MM.1S (cell line): ENCODE measurements at regions not wholly inside any gene's neighbourhood (a gene's known extent, or its start where the extent isn't known, plus 50 kb on each side); places are given as distances from the start of the nearest gene placed in this dataset.

Experiments
- DNase-seq: peaks from one replicate; pipeline ENCODE4 v3.0.0-alpha.2; 2015
- H2AFZ ChIP-seq: fragments of 300-600 bp; sonication (generic); 2 replicates; pipeline ENCODE4 v1.6.0; 2016; ENCODE audit warnings: antibody characterized with exemption, low read length
- H3F3A ChIP-seq: fragments of 300-600 bp; sonication (generic); 2 replicates; pipeline ENCODE4 v1.6.1; 2016; ENCODE audit warnings: mild to moderate bottlenecking, antibody characterized with exemption, low read length, moderate library complexity, mixed read lengths; ENCODE audit not compliant: insufficient read depth
- H3K27ac ChIP-seq: fragments of 300-600 bp; sonication (generic); 2 replicates; pipeline ENCODE4 v1.5.1; 2016; ENCODE audit warnings: mild to moderate bottlenecking, low read length
- H3K27me3 ChIP-seq: fragments of 300-600 bp; sonication (generic); replicated peaks from 2 replicates; pipeline ENCODE4 v1.6.0; 2016; ENCODE audit warnings: low read length; ENCODE audit not compliant: insufficient read depth
- H3K36me3 ChIP-seq: fragments of 300-600 bp; sonication (generic); replicated peaks from 2 replicates; pipeline ENCODE4 v1.6.1; 2016; ENCODE audit warnings: mild to moderate bottlenecking, low read length, mixed read lengths; ENCODE audit not compliant: insufficient read depth
- H3K4me1 ChIP-seq: fragments of 300-600 bp; sonication (generic); 2 replicates; pipeline ENCODE4 v1.6.1; 2016; ENCODE audit warnings: low read length, mixed read lengths
- H3K4me2 ChIP-seq: fragments of 300-600 bp; sonication (generic); 2 replicates; pipeline ENCODE4 v1.6.0; 2016; ENCODE audit warnings: low read depth, low read length
- H3K4me3 ChIP-seq: fragments of 300-600 bp; sonication (generic); 2 replicates; pipeline ENCODE4 v1.5.1; 2016; ENCODE audit warnings: low read length, mixed read lengths
- H3K79me2 ChIP-seq: fragments of 300-600 bp; sonication (generic); 2 replicates; pipeline ENCODE4 v1.6.1; 2016; ENCODE audit warnings: mixed run types, low read length, mixed read lengths
- H3K9ac ChIP-seq: fragments of 300-600 bp; sonication (generic); 2 replicates; pipeline ENCODE4 v1.6.1; 2016; ENCODE audit warnings: low read length, mixed read lengths
- H3K9me2 ChIP-seq: fragments of 300-600 bp; sonication (generic); replicated peaks from 2 replicates; pipeline ENCODE4 v1.6.1; 2016; ENCODE audit warnings: mild to moderate bottlenecking, low read length, mixed read lengths; ENCODE audit not compliant: insufficient read depth
- H3K9me3 ChIP-seq: fragments of 300-600 bp; sonication (generic); replicated peaks from 2 replicates; pipeline ENCODE4 v1.6.1; 2016; ENCODE audit warnings: mild to moderate bottlenecking, low read length, mixed read lengths; ENCODE audit not compliant: insufficient read depth
- H4K20me1 ChIP-seq: fragments of 300-600 bp; sonication (generic); 2 replicates; pipeline ENCODE4 v1.6.1; 2016; ENCODE audit warnings: mild to moderate bottlenecking, low read length, moderate library complexity, mixed read lengths; ENCODE audit not compliant: insufficient read depth
- EZH2 ChIP-seq: fragments of 300-600 bp; sonication (generic); optimal IDR thresholded peaks from 2 replicates; pipeline ENCODE3; 2017; ENCODE audit warnings: low read depth, mild to moderate bottlenecking, antibody characterized with exemption, low read length, mixed read lengths
- EZH2phosphoT487 ChIP-seq: fragments of 300-600 bp; sonication (generic); IDR thresholded peaks from 2 replicates; pipeline ENCODE4 v1.6.1; 2018; ENCODE audit warnings: antibody characterized with exemption, low read length
- TF ChIP-seq, protein P1 (sequence below): fragments of 300-600 bp; sonication (generic); IDR thresholded peaks from 2 replicates; pipeline ENCODE4 v1.5.1; 2016; ENCODE audit warnings: antibody characterized with exemption, low read length, mixed read lengths

DNA sequence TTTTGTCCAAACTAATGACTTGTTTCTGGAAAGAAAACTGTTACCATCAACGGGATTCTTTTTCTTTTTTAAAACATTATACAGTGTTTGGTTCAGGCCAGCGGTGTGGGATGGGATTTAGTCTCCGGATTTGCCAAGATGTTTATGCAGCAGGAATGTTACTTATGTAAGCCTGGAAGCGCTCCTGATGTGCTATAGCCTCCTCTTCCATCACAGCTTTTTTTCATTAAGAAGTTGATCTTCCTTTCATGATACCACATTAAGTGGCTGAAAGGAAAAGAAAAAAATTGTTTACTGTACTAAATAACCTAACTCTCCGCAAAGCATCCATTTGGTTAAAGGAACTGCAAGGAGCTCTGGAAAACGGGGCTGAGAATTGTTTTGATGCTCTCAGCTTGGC is 120.5 kb upstream of the ALDH1A3 start:
- Histone ChIP-seq H3K4me1 (no peaks in the 10 kb centered on the region), H2AFZ (no peak overlapping the region), H3K36me3 (no peaks in the 10 kb centered on the region), H3K79me2 (no peaks in the 10 kb centered on the region), H3K27ac (no peak overlapping the region), H3K4me3 (no peak overlapping the region), H4K20me1 (no peaks in the 10 kb centered on the region), H3K9me3 (no peaks in the 10 kb centered on the region), H3K9ac (no peak overlapping the region), H3K9me2 (no peaks in the 10 kb centered on the region), H3F3A (no peaks in the 10 kb centered on the region), H3K27me3 (no peaks in the 10 kb centered on the region), H3K4me2 (no peak overlapping the region)
- DNase-seq: no peak
- TF ChIP-seq, protein P1, sequence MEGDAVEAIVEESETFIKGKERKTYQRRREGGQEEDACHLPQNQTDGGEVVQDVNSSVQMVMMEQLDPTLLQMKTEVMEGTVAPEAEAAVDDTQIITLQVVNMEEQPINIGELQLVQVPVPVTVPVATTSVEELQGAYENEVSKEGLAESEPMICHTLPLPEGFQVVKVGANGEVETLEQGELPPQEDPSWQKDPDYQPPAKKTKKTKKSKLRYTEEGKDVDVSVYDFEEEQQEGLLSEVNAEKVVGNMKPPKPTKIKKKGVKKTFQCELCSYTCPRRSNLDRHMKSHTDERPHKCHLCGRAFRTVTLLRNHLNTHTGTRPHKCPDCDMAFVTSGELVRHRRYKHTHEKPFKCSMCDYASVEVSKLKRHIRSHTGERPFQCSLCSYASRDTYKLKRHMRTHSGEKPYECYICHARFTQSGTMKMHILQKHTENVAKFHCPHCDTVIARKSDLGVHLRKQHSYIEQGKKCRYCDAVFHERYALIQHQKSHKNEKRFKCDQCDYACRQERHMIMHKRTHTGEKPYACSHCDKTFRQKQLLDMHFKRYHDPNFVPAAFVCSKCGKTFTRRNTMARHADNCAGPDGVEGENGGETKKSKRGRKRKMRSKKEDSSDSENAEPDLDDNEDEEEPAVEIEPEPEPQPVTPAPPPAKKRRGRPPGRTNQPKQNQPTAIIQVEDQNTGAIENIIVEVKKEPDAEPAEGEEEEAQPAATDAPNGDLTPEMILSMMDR: no peak
- no peak for TF ChIP-seq EZH2phosphoT487
- TF ChIP-seq EZH2: no peak

DNA sequence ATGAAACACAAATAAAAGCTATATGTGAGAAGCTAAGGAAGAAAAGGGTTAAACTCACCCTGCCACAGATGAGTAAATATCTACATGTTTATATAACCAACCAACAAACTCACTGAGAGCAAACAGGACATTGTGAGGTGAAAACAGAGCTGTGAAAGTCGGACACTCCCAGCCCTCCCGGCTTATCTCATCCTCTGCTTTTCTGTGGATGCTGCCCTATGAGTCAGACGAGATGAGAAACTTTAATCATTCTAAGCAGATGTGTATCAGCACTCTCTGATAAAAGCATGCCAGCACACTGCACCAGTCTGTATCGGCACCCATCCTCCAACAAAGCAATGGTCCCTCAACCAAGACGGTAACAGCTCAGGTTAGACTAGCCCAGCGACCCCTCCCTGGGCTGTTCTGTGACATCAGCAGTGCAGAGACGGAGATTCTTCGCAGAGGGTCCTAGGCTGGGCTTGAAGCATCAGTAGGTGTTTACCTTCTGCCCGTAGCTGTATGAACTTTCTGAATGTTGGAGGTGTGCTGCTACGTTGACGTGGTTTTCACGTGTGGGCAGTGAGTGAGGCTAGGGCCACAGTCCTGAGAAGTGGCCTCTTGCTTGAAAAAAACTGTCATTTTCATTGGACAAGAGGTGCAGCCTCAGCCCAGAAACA is 119.8 kb upstream of the ALDH1A3 start:
- Histone ChIP-seq H3K36me3 (no peaks in the 10 kb centered on the region), H3K9me3 (no peaks in the 10 kb centered on the region), H3K27me3 (no peaks in the 10 kb centered on the region), H3K4me1 (no peaks in the 10 kb centered on the region), H2AFZ (no peak overlapping the region), H3K9ac (no peak overlapping the region), H4K20me1 (no peaks in the 10 kb centered on the region), H3K4me2 (no peak overlapping the region), H3K79me2 (no peaks in the 10 kb centered on the region), H3F3A (no peaks in the 10 kb centered on the region), H3K27ac (no peak overlapping the region), H3K4me3 (no peak overlapping the region), H3K9me2 (no peaks in the 10 kb centered on the region)
- no peak for DNase-seq
- TF ChIP-seq EZH2phosphoT487 (no peak), EZH2 (no peak)
- TF ChIP-seq, protein P1: no peak

DNA sequence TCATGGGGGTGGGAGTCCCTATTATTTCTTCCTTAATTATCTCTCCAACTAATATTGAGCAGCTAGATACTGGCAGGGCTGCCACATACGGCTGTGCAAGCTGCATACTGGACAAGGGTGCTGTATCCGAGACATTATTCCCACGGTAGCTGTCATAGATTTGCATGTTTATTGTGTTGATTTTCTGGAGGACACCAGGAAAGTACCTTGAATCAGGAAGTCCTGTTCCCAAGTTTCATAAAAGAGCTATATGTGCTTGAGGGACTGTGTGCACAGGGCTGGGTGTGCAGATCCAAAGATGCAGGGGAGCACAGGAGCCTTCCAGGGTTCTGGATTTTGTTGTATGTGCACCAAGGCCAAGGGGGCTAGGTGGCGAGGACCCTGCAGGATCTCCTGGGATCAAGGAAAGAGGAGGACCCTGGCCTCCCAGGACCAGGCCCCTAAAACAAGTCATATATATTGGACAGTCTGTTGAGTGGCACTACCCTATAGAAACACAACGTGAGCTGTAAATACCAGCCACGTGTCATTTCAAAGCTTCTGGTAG is 119.2 kb upstream of the ALDH1A3 start:
- H3K9me3 ChIP-seq: no peaks in the 10 kb centered on the region
- H3F3A ChIP-seq: no peaks in the 10 kb centered on the region

More for the DNA sequence above, 119.2 kb upstream of the ALDH1A3 start:
- no peak overlapping the region for H3K27ac ChIP-seq
- no peaks in the 10 kb centered on the region for H3K36me3 ChIP-seq
- H3K4me1 ChIP-seq: no peaks in the 10 kb centered on the region
- DNase-seq: no peak
- TF ChIP-seq, protein P1: no peak
- no peak for TF ChIP-seq EZH2
- H3K27me3 ChIP-seq: no peaks in the 10 kb centered on the region
- no peaks in the 10 kb centered on the region for H3K9me2 ChIP-seq
- no peak overlapping the region for H3K4me3 ChIP-seq
- no peaks in the 10 kb centered on the region for H4K20me1 ChIP-seq
- no peak overlapping the region for H3K9ac ChIP-seq
- H3K4me2 ChIP-seq: no peak overlapping the region
- H2AFZ ChIP-seq: no peak overlapping the region
- H3K79me2 ChIP-seq: no peaks in the 10 kb centered on the region
